OCI-LY3 (cell line): ENCODE measurements at regions not wholly inside any gene's neighbourhood (a gene's known extent, or its start where the extent isn't known, plus 50 kb on each side); places are given as distances from the start of the nearest gene placed in this dataset.

Source experiments
- H2AFZ ChIP-seq: fragments of 200-600, 300-600 bp; shearing (Covaris generic); 2 replicates; pipeline ENCODE4 v1.6.0; 2014; ENCODE audit warnings: antibody characterized with exemption, low read depth, low read length
- H3K27ac ChIP-seq: fragments of 200-600, 300-600 bp; sonication (generic); 2 replicates; pipeline ENCODE4 v1.5.1; 2014; ENCODE audit warnings: mild to moderate bottlenecking, low read length, moderate library complexity, mixed read lengths
- H3K27me3 ChIP-seq: fragments of 200-600, 300-600 bp; sonication (generic); 2 replicates; pipeline ENCODE4 v1.6.1; 2014; ENCODE audit warnings: low read depth, low read length, mixed read lengths
- H3K36me3 ChIP-seq: fragments of 200-600, 300-600 bp; sonication (generic); replicated peaks from 2 replicates; pipeline ENCODE3; 2014; ENCODE audit warnings: low read depth, low read length, mixed read lengths
- H3K4me1 ChIP-seq: fragments of 300-600, 200-600 bp; sonication (generic); 2 replicates; pipeline ENCODE4 v1.6.1; 2014; ENCODE audit warnings: low read length, mixed read lengths
- H3K4me2 ChIP-seq: fragments of 200-600, 300-600 bp; sonication (generic); 2 replicates; pipeline ENCODE4 v1.6.1; 2014; ENCODE audit warnings: low read length, mixed read lengths
- H3K4me3 ChIP-seq: fragments of 300-600, 200-600 bp; sonication (generic); 2 replicates; pipeline ENCODE4 v1.5.1; 2014; ENCODE audit warnings: antibody characterized with exemption, mild to moderate bottlenecking, low read length, moderate library complexity
- H3K79me2 ChIP-seq: fragments of 300-600, 200-600 bp; shearing (Covaris generic); 2 replicates; pipeline ENCODE4 v1.6.1; 2014; ENCODE audit warnings: mild to moderate bottlenecking, low read length, mixed read lengths
- H3K9ac ChIP-seq: fragments of 300-600, 200-600 bp; shearing (Covaris generic); 2 replicates; pipeline ENCODE4 v1.6.0; 2014; ENCODE audit warnings: mild to moderate bottlenecking, low read length, moderate library complexity
- H3K9me3 ChIP-seq: fragments of 200-600, 300-600 bp; shearing (Covaris generic); 2 replicates; pipeline ENCODE4 v1.6.1; 2014; ENCODE audit warnings: low read length, mixed read lengths; ENCODE audit not compliant: insufficient read depth
- H4K20me1 ChIP-seq: fragments of 200-600, 300-600 bp; sonication (generic); 2 replicates; pipeline ENCODE4 v1.6.1; 2016; ENCODE audit warnings: low read length, mixed read lengths; ENCODE audit not compliant: insufficient read depth
- CTCF ChIP-seq: fragments of 200-600, 300-600 bp; sonication (generic); IDR thresholded peaks from 2 replicates; pipeline ENCODE4 v1.5.1; 2014; ENCODE audit warnings: antibody characterized with exemption, low read length, low read depth
- EZH2phosphoT487 ChIP-seq: fragments of 200-600 bp; shearing (Covaris generic); IDR thresholded peaks from 2 replicates; pipeline ENCODE4 v1.6.1; 2018; ENCODE audit warnings: antibody characterized with exemption, mixed run types, low read depth

- H3K27me3 ChIP-seq: no peaks in the 10 kb centered on the region
- H2AFZ ChIP-seq: no peak overlapping the region
- no peak overlapping the region for H3K4me2 ChIP-seq
- H3K79me2 ChIP-seq: no peaks in the 10 kb centered on the region
- no peak for TF ChIP-seq EZH2phosphoT487
- TF ChIP-seq CTCF: no peak
- no peaks in the 10 kb centered on the region for H4K20me1 ChIP-seq
- H3K9ac ChIP-seq: no peak overlapping the region
- no peaks in the 10 kb centered on the region for H3K9me3 ChIP-seq
- no peaks in the 10 kb centered on the region for H3K36me3 ChIP-seq
- H3K4me1 ChIP-seq: no peaks in the 10 kb centered on the region
- H3K27ac ChIP-seq: no peak overlapping the region
- no peak overlapping the region for H3K4me3 ChIP-seq
These were observed 123.8 kb upstream of the LRFN5 start for GRCh38 chr14:41482861-41483260.

- no peaks in the 10 kb centered on the region for H3K79me2 ChIP-seq
- H4K20me1 ChIP-seq: no peaks in the 10 kb centered on the region
- no peaks in the 10 kb centered on the region for H3K4me1 ChIP-seq
These were observed 130.2 kb upstream of the LRFN5 start for GRCh38 chr14:41476526-41476925.

GRCh38 chr14:41461380-41461779 is 145.3 kb upstream of the LRFN5 start:
- TF ChIP-seq CTCF: no peak
- no peak for TF ChIP-seq EZH2phosphoT487
- H3K9me3 ChIP-seq: no peaks in the 10 kb centered on the region

More at GRCh38 chr14:41476526-41476925, 130.2 kb upstream of the LRFN5 start:
- H3K36me3 ChIP-seq: no peaks in the 10 kb centered on the region
- H3K27ac ChIP-seq: no peak overlapping the region
- no peak overlapping the region for H2AFZ ChIP-seq
- no peak overlapping the region for H3K4me2 ChIP-seq
- no peak overlapping the region for H3K4me3 ChIP-seq
- no peak overlapping the region for H3K9ac ChIP-seq
- TF ChIP-seq CTCF (no peak), EZH2phosphoT487 (no peak)
- no peaks in the 10 kb centered on the region for H3K9me3 ChIP-seq
- H3K27me3 ChIP-seq: no peaks in the 10 kb centered on the region

GRCh38 chr14:41457393-41457792 is 149.3 kb upstream of the LRFN5 start:
- no peaks in the 10 kb centered on the region for H3K27me3 ChIP-seq
- no peaks in the 10 kb centered on the region for H3K4me1 ChIP-seq
- no peak for TF ChIP-seq EZH2phosphoT487
- no peak for TF ChIP-seq CTCF
- no peak overlapping the region for H3K27ac ChIP-seq
- no peaks in the 10 kb centered on the region for H3K36me3 ChIP-seq
- no peak overlapping the region for H3K9ac ChIP-seq
- no peaks in the 10 kb centered on the region for H3K9me3 ChIP-seq
- H3K4me2 ChIP-seq: no peak overlapping the region
- no peak overlapping the region for H3K4me3 ChIP-seq
- H4K20me1 ChIP-seq: no peaks in the 10 kb centered on the region
- no peaks in the 10 kb centered on the region for H3K79me2 ChIP-seq
- H2AFZ ChIP-seq: no peak overlapping the region

More at GRCh38 chr14:41461380-41461779, 145.3 kb upstream of the LRFN5 start:
- H3K9ac ChIP-seq: no peak overlapping the region
- H3K27ac ChIP-seq: no peak overlapping the region
- H3K4me2 ChIP-seq: no peak overlapping the region
- no peak overlapping the region for H2AFZ ChIP-seq
- no peaks in the 10 kb centered on the region for H3K79me2 ChIP-seq
- no peaks in the 10 kb centered on the region for H3K4me1 ChIP-seq
- H3K27me3 ChIP-seq: no peaks in the 10 kb centered on the region
- H3K4me3 ChIP-seq: no peak overlapping the region
- H4K20me1 ChIP-seq: no peaks in the 10 kb centered on the region
- H3K36me3 ChIP-seq: no peaks in the 10 kb centered on the region
